Smooth muscle cell (in vitro differentiated cells): ENCODE measurements at regions not wholly inside any gene's neighbourhood (a gene's known extent, or its start where the extent isn't known, plus 50 kb on each side); places are given as distances from the start of the nearest gene placed in this dataset.
"Not testable (repeated sequence)": the region's sequence is repeated elsewhere in the genome, so short reads cannot be mapped to it uniquely, and the experiment has no call there.

Experiments
- DNase-seq: peaks from one replicate; lab custom pipeline; 2025; ENCODE audit not compliant: unreplicated experiment; lab: John Stamatoyannopoulos, UW
- H2AFZ ChIP-seq: fragments of 200-600 bp; sonication (generic); 2 replicates; pipeline ENCODE4 v1.6.0; 2016; ENCODE audit warnings: antibody characterized with exemption, low read depth, mild to moderate bottlenecking
- H3F3A ChIP-seq: fragments of 200-600 bp; sonication (generic); 2 replicates; pipeline ENCODE4 v1.6.0; 2017; ENCODE audit warnings: antibody characterized with exemption, low read depth
- H3K27ac ChIP-seq: fragments of 200-600 bp; sonication (generic); 2 replicates; pipeline ENCODE4 v1.5.1; 2016; ENCODE audit warnings: low read depth, mild to moderate bottlenecking
- H3K27me3 ChIP-seq: fragments of 200-600 bp; sonication (generic); 2 replicates; pipeline ENCODE4 v1.6.1; 2016; ENCODE audit warnings: low read depth, mild to moderate bottlenecking
- H3K36me3 ChIP-seq: fragments of 200-600 bp; sonication (generic); 2 replicates; pipeline ENCODE4 v1.5.1; 2016; ENCODE audit warnings: low read depth
- H3K4me1 ChIP-seq: fragments of 200-600 bp; sonication (generic); 2 replicates; pipeline ENCODE4 v1.5.1; 2016; ENCODE audit warnings: low read depth
- H3K4me2 ChIP-seq: fragments of 200-600 bp; sonication (generic); 2 replicates; pipeline ENCODE4 v1.6.0; 2016; ENCODE audit warnings: mild to moderate bottlenecking
- H3K4me3 ChIP-seq: fragments of 200-600 bp; sonication (generic); 2 replicates; pipeline ENCODE4 v1.5.1; 2016; ENCODE audit warnings: mild to moderate bottlenecking
- H3K79me2 ChIP-seq: fragments of 200-600 bp; sonication (generic); 2 replicates; pipeline ENCODE4 v1.6.0; 2016; ENCODE audit warnings: low read depth, mild to moderate bottlenecking
- H3K9ac ChIP-seq: fragments of 200-600 bp; sonication (generic); 2 replicates; pipeline ENCODE4 v1.6.0; 2016; ENCODE audit warnings: low read depth
- H3K9me3 ChIP-seq: fragments of 200-600 bp; sonication (generic); replicated peaks from 2 replicates; pipeline ENCODE4 v1.5.1; 2016; ENCODE audit warnings: low read depth
- H4K20me1 ChIP-seq: fragments of 200-600 bp; sonication (generic); 2 replicates; pipeline ENCODE4 v1.6.0; 2016; ENCODE audit warnings: low read depth
- WGBS: methylation state at CpG from one replicate; pipeline ENCODE4 v1.1.7; 2016; ENCODE audit warnings: low lambda C conversion rate; 5-methylcytosine and 5-hydroxymethylcytosine counted together
- TF ChIP-seq, protein P1 (sequence below): fragments of 200-600 bp; sonication (generic); IDR thresholded peaks from 2 replicates; pipeline ENCODE4 v1.5.1; 2017; ENCODE audit warnings: borderline replicate concordance, mild to moderate bottlenecking, antibody characterized with exemption; ENCODE audit not compliant: insufficient read depth, poor library complexity, severe bottlenecking

DNA sequence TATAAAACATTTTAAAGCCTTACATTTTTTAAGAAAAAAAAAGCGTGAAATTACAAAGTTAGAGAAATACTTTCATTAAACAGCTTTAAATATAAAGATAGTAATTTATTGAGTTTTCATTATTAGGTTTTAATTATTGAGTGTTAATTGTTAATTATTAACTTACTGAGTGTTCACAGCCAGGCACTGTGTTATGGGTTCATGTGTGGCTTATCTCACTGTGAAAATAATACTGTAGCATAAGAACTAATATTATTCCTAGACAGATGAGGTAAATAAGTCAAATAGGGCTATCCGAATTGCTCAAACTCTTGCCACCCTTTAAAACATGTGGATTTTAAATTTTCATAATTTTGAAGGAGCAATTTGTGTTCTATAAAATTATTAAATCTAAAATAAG, 956.1 kb upstream of the PCDH20 start:
- Histone ChIP-seq H3K9me3 (no peaks in the 10 kb centered on the region), H3K36me3 (no peaks in the 10 kb centered on the region), H4K20me1 (no peaks in the 10 kb centered on the region), H2AFZ (no peak overlapping the region), H3K4me2 (no peak overlapping the region), H3K27me3 (no peaks in the 10 kb centered on the region), H3K27ac (no peak overlapping the region), H3F3A (no peaks in the 10 kb centered on the region), H3K79me2 (no peaks in the 10 kb centered on the region), H3K4me1 (no peaks in the 10 kb centered on the region), H3K9ac (no peak overlapping the region), H3K4me3 (no peak overlapping the region)
- TF ChIP-seq, protein P1, sequence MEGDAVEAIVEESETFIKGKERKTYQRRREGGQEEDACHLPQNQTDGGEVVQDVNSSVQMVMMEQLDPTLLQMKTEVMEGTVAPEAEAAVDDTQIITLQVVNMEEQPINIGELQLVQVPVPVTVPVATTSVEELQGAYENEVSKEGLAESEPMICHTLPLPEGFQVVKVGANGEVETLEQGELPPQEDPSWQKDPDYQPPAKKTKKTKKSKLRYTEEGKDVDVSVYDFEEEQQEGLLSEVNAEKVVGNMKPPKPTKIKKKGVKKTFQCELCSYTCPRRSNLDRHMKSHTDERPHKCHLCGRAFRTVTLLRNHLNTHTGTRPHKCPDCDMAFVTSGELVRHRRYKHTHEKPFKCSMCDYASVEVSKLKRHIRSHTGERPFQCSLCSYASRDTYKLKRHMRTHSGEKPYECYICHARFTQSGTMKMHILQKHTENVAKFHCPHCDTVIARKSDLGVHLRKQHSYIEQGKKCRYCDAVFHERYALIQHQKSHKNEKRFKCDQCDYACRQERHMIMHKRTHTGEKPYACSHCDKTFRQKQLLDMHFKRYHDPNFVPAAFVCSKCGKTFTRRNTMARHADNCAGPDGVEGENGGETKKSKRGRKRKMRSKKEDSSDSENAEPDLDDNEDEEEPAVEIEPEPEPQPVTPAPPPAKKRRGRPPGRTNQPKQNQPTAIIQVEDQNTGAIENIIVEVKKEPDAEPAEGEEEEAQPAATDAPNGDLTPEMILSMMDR = no peak
- 88% methylated on average over 2 of the region's 2 CpGs for WGBS
- DNase-seq = no peak

DNA sequence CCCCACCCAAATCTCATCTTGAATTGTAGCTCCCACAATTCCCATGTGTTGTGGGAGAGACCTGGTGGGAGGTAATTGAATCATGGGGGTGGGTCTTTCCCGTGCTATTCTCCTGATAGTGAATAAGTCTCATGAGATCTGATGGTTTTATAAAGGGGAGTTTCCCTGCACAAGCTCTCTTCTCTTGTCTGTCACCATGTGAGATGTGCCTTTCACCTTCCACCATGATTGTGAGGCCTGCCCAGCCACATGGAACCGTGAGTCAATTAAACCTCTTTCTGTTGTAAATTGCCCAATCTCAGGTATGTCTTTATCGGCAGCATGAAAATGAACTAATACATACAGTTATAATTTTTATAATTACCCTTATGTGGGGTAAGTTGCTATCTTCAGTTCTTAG, 952.3 kb upstream of the PCDH20 start:
- H3K4me1 ChIP-seq, H3K79me2 ChIP-seq, DNase-seq, H3K36me3 ChIP-seq, H4K20me1 ChIP-seq, H3K9me3 ChIP-seq, H3K4me3 ChIP-seq, H3K27ac ChIP-seq, H3F3A ChIP-seq, H2AFZ ChIP-seq, H3K27me3 ChIP-seq, H3K4me2 ChIP-seq, H3K9ac ChIP-seq: not testable (repeated sequence)
- WGBS = 85% methylated on average over 3 of the region's 3 CpGs

DNA sequence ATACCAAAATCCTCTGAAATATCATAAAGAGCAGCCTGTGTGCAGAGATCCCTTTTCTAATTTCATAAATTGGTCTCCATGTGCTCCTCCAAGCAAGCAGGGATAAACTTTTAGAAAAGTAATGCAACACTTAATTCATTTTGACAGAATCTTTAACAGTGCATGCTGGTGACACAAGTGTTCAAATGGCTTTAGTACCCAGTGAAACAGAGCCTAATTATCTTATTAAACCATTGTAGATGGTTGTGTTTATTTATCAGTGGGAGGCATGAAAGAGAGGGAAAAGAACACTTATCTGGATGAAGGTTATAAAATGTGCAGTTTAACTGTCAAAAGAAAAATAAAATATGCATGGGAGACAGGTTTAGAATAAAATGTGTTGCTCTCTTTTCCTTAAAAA, 945.0 kb upstream of the PCDH20 start:
- TF ChIP-seq, protein P1 = no peak
- no peak overlapping the region for H3K27ac ChIP-seq
- H3K9me3 ChIP-seq = no peaks in the 10 kb centered on the region
- H3K9ac ChIP-seq = no peak overlapping the region
- H3K4me3 ChIP-seq = no peak overlapping the region
- no peaks in the 10 kb centered on the region for H3F3A ChIP-seq
- no peaks in the 10 kb centered on the region for H3K36me3 ChIP-seq
- no peaks in the 10 kb centered on the region for H4K20me1 ChIP-seq
- H3K4me1 ChIP-seq = no peaks in the 10 kb centered on the region
- H3K79me2 ChIP-seq = no peaks in the 10 kb centered on the region
- no peak for DNase-seq
- no peak overlapping the region for H2AFZ ChIP-seq
- H3K27me3 ChIP-seq = no peaks in the 10 kb centered on the region
- no peak overlapping the region for H3K4me2 ChIP-seq

DNA sequence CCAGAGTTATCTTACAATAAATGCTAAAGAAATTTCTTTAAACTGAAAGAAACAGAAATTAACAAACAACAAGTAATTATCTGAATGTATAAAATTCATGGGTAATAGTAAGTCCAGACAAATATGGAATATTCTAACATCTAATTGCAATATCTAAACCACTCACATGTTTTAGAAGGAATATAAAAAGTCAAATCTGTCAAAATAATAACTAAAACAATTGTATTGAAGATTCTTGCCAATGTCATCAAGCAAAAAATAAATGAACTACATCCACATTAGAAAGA, 942.9 kb upstream of the PCDH20 start:
- no peaks in the 10 kb centered on the region for H3K27me3 ChIP-seq
- no peak for DNase-seq
- TF ChIP-seq, protein P1 = no peak
- H3K9ac ChIP-seq = no peak overlapping the region
- H3K79me2 ChIP-seq = no peaks in the 10 kb centered on the region
- H3K36me3 ChIP-seq = no peaks in the 10 kb centered on the region
- H3F3A ChIP-seq = no peaks in the 10 kb centered on the region
- no peak overlapping the region for H3K4me2 ChIP-seq
- H3K4me3 ChIP-seq = no peak overlapping the region
- H4K20me1 ChIP-seq = no peaks in the 10 kb centered on the region
- no peak overlapping the region for H3K27ac ChIP-seq
- H3K4me1 ChIP-seq = no peaks in the 10 kb centered on the region
- H2AFZ ChIP-seq = no peak overlapping the region
- H3K9me3 ChIP-seq = no peaks in the 10 kb centered on the region
